Endothelial cell of umbilical vein (primary cell): ENCODE measurements at regions not wholly inside any gene's neighbourhood (a gene's known extent, or its start where the extent isn't known, plus 50 kb on each side); places are given as distances from the start of the nearest gene placed in this dataset.

Experiments used
- BruUV-seq: library from RNA; stranded (reverse); fragments of 400-500 nt; replicated peaks from 2 replicates; lab custom pipeline; 2021; lab: Mats Ljungman, UMichigan
- CTCF ChIA-PET: fragments of 300-600, 350-600 bp; sonication (Branson Sonifier 250); formaldehyde crosslinking; loops from one replicate; lab custom pipeline; 2021; ENCODE audit warnings: antibody characterized with exemption, inconsistent platforms; lab: Charles Lee
- POLR2A ChIA-PET: fragments of 300-600, 350-600 bp; sonication (Branson Sonifier 250); formaldehyde crosslinking; loops from one replicate; lab custom pipeline; 2021; ENCODE audit warnings: antibody characterized with exemption, inconsistent platforms; lab: Charles Lee
- DNase-seq: peaks from one replicate; pipeline ENCODE4 v3.0.0-alpha.2; 2011; ENCODE audit warnings: low read depth, low spot score
- FAIRE-seq: peaks from 2 replicates; lab custom pipeline; 2011; peaks lifted over from hg19 to GRCh38; lab: Jason Lieb, UNC
- H2AFZ ChIP-seq: 2 replicates; pipeline ENCODE4 v1.6.0; 2012; ENCODE audit warnings: low read depth, low read length, control low read depth, inconsistent platforms
- H3K27ac ChIP-seq: 2 replicates; pipeline ENCODE4 v1.5.1; 2011; ENCODE audit warnings: low read depth, mild to moderate bottlenecking, control low read depth, low read length, moderate library complexity; ENCODE audit not compliant: insufficient read depth
- H3K27me3 ChIP-seq, 2 experiments: 2 replicates each; pipeline versions ENCODE4 v1.6.0 to v1.6.1; 2011; ENCODE audit warnings: low read length in 2 of 2, mixed read lengths in 1 of 2; ENCODE audit not compliant: control insufficient read depth in 2 of 2, insufficient read depth in 2 of 2
- H3K36me3 ChIP-seq, 2 experiments: 2 replicates in 1 of 2; 3 replicates in 1 of 2; pipeline ENCODE4 v1.5.1; 2011; ENCODE audit warnings: low read length in 2 of 2, mild to moderate bottlenecking in 1 of 2, moderate library complexity in 1 of 2; ENCODE audit not compliant: control insufficient read depth in 2 of 2, insufficient read depth in 2 of 2; ENCODE audit errors: extremely low read depth in 1 of 2
- H3K4me1 ChIP-seq: 3 replicates; pipeline ENCODE4 v1.5.1; 2011; ENCODE audit warnings: mild to moderate bottlenecking, low read length; ENCODE audit not compliant: control insufficient read depth, insufficient read depth; ENCODE audit errors: extremely low read depth
- H3K4me2 ChIP-seq: 2 replicates; pipeline ENCODE4 v1.6.1; 2011; ENCODE audit warnings: low read length, control low read depth, mixed read lengths; ENCODE audit not compliant: insufficient read depth
- H3K4me3 ChIP-seq, 3 experiments: fragments of 200-600 bp in 1 of 3; sonication (generic), shearing (Covaris generic) in 1 of 3; replicated peaks in 1 of 3; 2 replicates each; pipeline ENCODE4 v1.5.1; 2011 to 2016; ENCODE audit warnings: control low read depth in 3 of 3, low read length in 3 of 3, mild to moderate bottlenecking in 2 of 3, inconsistent platforms in 1 of 3, low read depth in 1 of 3, moderate library complexity in 1 of 3; ENCODE audit not compliant: insufficient read depth in 1 of 3
- H3K79me2 ChIP-seq: 2 replicates; pipeline ENCODE4 v1.6.0; 2012; ENCODE audit warnings: low read length, inconsistent platforms; ENCODE audit not compliant: control insufficient read depth, insufficient read depth
- H3K9ac ChIP-seq: replicated peaks from 2 replicates; pipeline ENCODE3; 2011; ENCODE audit warnings: low read length, control low read depth; ENCODE audit not compliant: insufficient read depth; ENCODE audit errors: extremely low read depth
- H3K9me1 ChIP-seq: replicated peaks from 3 replicates; pipeline ENCODE4 v1.6.0; 2011; ENCODE audit warnings: mild to moderate bottlenecking, low read length; ENCODE audit not compliant: control insufficient read depth, insufficient read depth; ENCODE audit errors: extremely low read depth
- H3K9me3 ChIP-seq: replicated peaks from 2 replicates; pipeline ENCODE4 v1.5.1; 2012; ENCODE audit warnings: low read length, inconsistent platforms; ENCODE audit not compliant: control insufficient read depth, insufficient read depth
- H4K20me1 ChIP-seq: replicated peaks from 2 replicates; pipeline ENCODE3; 2011; ENCODE audit warnings: mild to moderate bottlenecking, low read length; ENCODE audit not compliant: control insufficient read depth, insufficient read depth; ENCODE audit errors: extremely low read depth
- CTCF ChIP-seq, 2 donors: IDR thresholded peaks; 1 replicate in 1 of 2; 2 replicates in 1 of 2; pipeline ENCODE4 v1.5.1; 2011; ENCODE audit warnings: low read length in 2 of 2, mild to moderate bottlenecking in 2 of 2, moderate library complexity in 2 of 2, control low read depth in 1 of 2, inconsistent platforms in 1 of 2, low read depth in 1 of 2; ENCODE audit not compliant: insufficient read depth in 1 of 2; ENCODE audit errors: extremely low read depth in 1 of 2
- EZH2 ChIP-seq: IDR thresholded peaks from 2 replicates; pipeline ENCODE4 v1.6.1; 2012; ENCODE audit warnings: borderline replicate concordance, low read depth, mild to moderate bottlenecking, moderate library complexity, low read length, inconsistent platforms; ENCODE audit not compliant: severe bottlenecking
- FOS ChIP-seq: IDR thresholded peaks from 2 replicates; pipeline ENCODE4 v1.6.1; 2011; ENCODE audit warnings: mild to moderate bottlenecking, low read length, moderate library complexity, borderline replicate concordance; ENCODE audit not compliant: insufficient read depth
- GATA2 ChIP-seq: IDR thresholded peaks from 2 replicates; pipeline ENCODE4 v1.7.0; 2011; ENCODE audit warnings: low read depth, mild to moderate bottlenecking, moderate library complexity, mixed read lengths, low read length; ENCODE audit not compliant: insufficient read length, insufficient read depth
- JUN ChIP-seq: IDR thresholded peaks from 2 replicates; pipeline ENCODE4 v1.6.1; 2011; ENCODE audit warnings: borderline replicate concordance, low read depth; ENCODE audit not compliant: insufficient read length, insufficient read depth
- MAX ChIP-seq: IDR thresholded peaks from 2 replicates; pipeline ENCODE4 v1.6.1; 2011; ENCODE audit not compliant: insufficient read depth, insufficient read length
- MYC ChIP-seq: IDR thresholded peaks from one replicate; pipeline ENCODE4 v1.6.1; 2011; ENCODE audit warnings: mild to moderate bottlenecking, low read depth, low read length
- POLR2A ChIP-seq: IDR thresholded peaks from 2 replicates; pipeline ENCODE4 v1.6.1; 2012; ENCODE audit warnings: low read depth, mild to moderate bottlenecking, control low read depth, low read length
- POLR2AphosphoS5 ChIP-seq: IDR thresholded peaks from 2 replicates; pipeline ENCODE4 v1.6.1; 2012; ENCODE audit warnings: low read depth, mild to moderate bottlenecking, control low read depth, low read length, moderate library complexity; ENCODE audit not compliant: insufficient read depth
- dilution Hi-C: fragments of 300-500 bp; cut with MboI; formaldehyde crosslinking; loops from one replicate; pipeline ENCODE4 v1.15.0; 2019; ENCODE audit warnings: low sequenced_read_pairs; ENCODE audit not compliant: extremely low pct_ligation_motif_present
- intact Hi-C: fragments of 100-400 bp; cut with micrococcal nuclease; formaldehyde crosslinking; loops from one replicate; pipeline ENCODE4 v1.10.0; 2022

GRCh38 chr17:63364944-63365343 is 81.2 kb downstream of the CYB561 start:
- no peak overlapping the region for H3K4me3 ChIP-seq
- no peak for FAIRE-seq
- no peaks in the 10 kb centered on the region for H3K9me3 ChIP-seq
- no peak overlapping the region for H3K9ac ChIP-seq
- H2AFZ ChIP-seq = no peak overlapping the region
- intact Hi-C loops (no loop called here), dilution Hi-C loops (no loop called here)
- H4K20me1 ChIP-seq = no peaks in the 10 kb centered on the region
- H3K27me3 ChIP-seq = no peaks in the 10 kb centered on the region
- no TSS peak for BruUV-seq
- no peak for DNase-seq
- CTCF ChIA-PET = interaction anchor here (1.0 to 1.8 kb wide), 9 partner anchors 8 to 370 kb away, joined by 3 to 6 read pairs (median 3); no protein-coding TSS in a partner anchor
- no peaks in the 10 kb centered on the region for H3K4me1 ChIP-seq
- POLR2A ChIA-PET = no interaction called here
- TF ChIP-seq MYC (no peak), CTCF (IDR thresholded peaks at IDR 0.05; ENCODE audit: extremely low read depth in 1 of 2, insufficient read depth in 1 of 2, low read depth in 1 of 2, low read length in 2 of 2) (no peak), POLR2AphosphoS5 (no peak), MAX (no peak), JUN (no peak), FOS (no peak), EZH2 (no peak), GATA2 (no peak), POLR2A (no peak)
- H3K4me2 ChIP-seq = no peak overlapping the region
- H3K36me3 ChIP-seq = no peaks in the 10 kb centered on the region
- no peaks in the 10 kb centered on the region for H3K79me2 ChIP-seq
- H3K9me1 ChIP-seq = no peaks in the 10 kb centered on the region
- H3K27ac ChIP-seq = no peak overlapping the region
